DOHH2 (cell line): ENCODE measurements at regions not wholly inside any gene's neighbourhood (a gene's known extent, or its start where the extent isn't known, plus 50 kb on each side); places are given as distances from the start of the nearest gene placed in this dataset.

Experiments used
- H3F3A ChIP-seq: fragments of 200-600 bp; sonication (generic), shearing (Covaris generic); 2 replicates; pipeline ENCODE4 v1.6.0; 2016; ENCODE audit warnings: antibody characterized with exemption, mild to moderate bottlenecking; ENCODE audit not compliant: control insufficient read depth, insufficient read depth
- H3K27ac ChIP-seq: fragments of 200-600 bp; sonication (generic); 2 replicates; pipeline ENCODE4 v1.5.1; 2014; ENCODE audit warnings: low read depth, mild to moderate bottlenecking, low read length, moderate library complexity
- H3K27me3 ChIP-seq: fragments of 200-600 bp; sonication (generic); 2 replicates; pipeline ENCODE4 v1.6.1; 2014; ENCODE audit warnings: mild to moderate bottlenecking, low read length, mixed read lengths; ENCODE audit not compliant: control insufficient read depth
- H3K36me3 ChIP-seq: fragments of 200-600 bp; sonication (generic); 2 replicates; pipeline ENCODE4 v1.6.1; 2014; ENCODE audit warnings: mild to moderate bottlenecking, low read length, moderate library complexity, mixed read lengths; ENCODE audit not compliant: control insufficient read depth
- H3K4me1 ChIP-seq: fragments of 200-600 bp; sonication (generic); 2 replicates; pipeline ENCODE4 v1.6.1; 2014; ENCODE audit warnings: mild to moderate bottlenecking, low read length, mixed read lengths; ENCODE audit not compliant: control insufficient read depth
- H3K4me2 ChIP-seq: fragments of 200-600 bp; sonication (generic); 2 replicates; pipeline ENCODE4 v1.6.0; 2014; ENCODE audit warnings: mild to moderate bottlenecking, low read length, moderate library complexity
- H3K4me3 ChIP-seq: fragments of 200-600 bp; sonication (generic); 2 replicates; pipeline ENCODE4 v1.5.1; 2014; ENCODE audit warnings: mild to moderate bottlenecking, low read length, mixed read lengths
- H3K79me2 ChIP-seq: fragments of 200-600 bp; sonication (generic); 2 replicates; pipeline ENCODE4 v1.6.1; 2014; ENCODE audit warnings: mild to moderate bottlenecking, low read length, mixed read lengths; ENCODE audit not compliant: control insufficient read depth
- H3K9me2 ChIP-seq: fragments of 200-600 bp; sonication (generic); replicated peaks from 2 replicates; pipeline ENCODE4 v1.6.1; 2014; ENCODE audit warnings: mild to moderate bottlenecking, low read length, mixed read lengths; ENCODE audit not compliant: control insufficient read depth
- H3K9me3 ChIP-seq: fragments of 200-600 bp; sonication (generic); 2 replicates; pipeline ENCODE4 v1.6.1; 2014; ENCODE audit warnings: antibody characterized with exemption, low read length, mixed read lengths; ENCODE audit not compliant: control insufficient read depth, insufficient read depth
- H4K20me1 ChIP-seq: fragments of 200-600 bp; sonication (generic); 2 replicates; pipeline ENCODE4 v1.6.0; 2014; ENCODE audit warnings: low read depth, mild to moderate bottlenecking, antibody characterized with exemption, low read length, moderate library complexity; ENCODE audit not compliant: control insufficient read depth, insufficient read depth
- CTCF ChIP-seq: fragments of 200-600 bp; sonication (generic); IDR thresholded peaks from one replicate; pipeline ENCODE4 v1.5.1; 2014; ENCODE audit warnings: antibody characterized with exemption, mild to moderate bottlenecking, low read depth, low read length; ENCODE audit not compliant: poor library complexity, severe bottlenecking
- EZH2phosphoT487 ChIP-seq: fragments of 200-600 bp; sonication (generic); IDR thresholded peaks from 2 replicates; pipeline ENCODE4 v1.6.1; 2017; ENCODE audit warnings: borderline replicate concordance, mild to moderate bottlenecking, antibody characterized with exemption, low read length, moderate library complexity, mixed read lengths

GRCh38 chr7:37526623-37527022 lies 78.0 kb upstream of the ELMO1 start:
- Histone ChIP-seq H3K4me2 (no peak overlapping the region), H4K20me1 (no peaks in the 10 kb centered on the region), H3K36me3 (no peaks in the 10 kb centered on the region), H3K27me3 (peaks cover 7% of the 10 kb centered on the region; the same call in 1 of the 2 replicates), H3K4me3 (no peak overlapping the region), H3K9me2 (no peaks in the 10 kb centered on the region), H3K9me3 (no peaks in the 10 kb centered on the region), H3F3A (no peaks in the 10 kb centered on the region), H3K4me1 (no peaks in the 10 kb centered on the region), H3K79me2 (no peaks in the 10 kb centered on the region), H3K27ac (no peak overlapping the region)
- no peak for TF ChIP-seq EZH2phosphoT487
- no peak for TF ChIP-seq CTCF

GRCh38 chr7:37527109-37527508 lies 78.4 kb upstream of the ELMO1 start:
- no peaks in the 10 kb centered on the region for H4K20me1 ChIP-seq
- no peaks in the 10 kb centered on the region for H3K9me3 ChIP-seq
- H3K36me3 ChIP-seq, result no peaks in the 10 kb centered on the region
- H3K9me2 ChIP-seq, result no peaks in the 10 kb centered on the region
- H3K4me1 ChIP-seq, result no peaks in the 10 kb centered on the region
- no peaks in the 10 kb centered on the region for H3F3A ChIP-seq
- peaks cover 7% of the 10 kb centered on the region; the same call in 1 of the 2 replicates for H3K27me3 ChIP-seq
- H3K27ac ChIP-seq, result no peak overlapping the region
- no peak overlapping the region for H3K4me2 ChIP-seq
- TF ChIP-seq CTCF, result no peak
- no peak for TF ChIP-seq EZH2phosphoT487
- no peaks in the 10 kb centered on the region for H3K79me2 ChIP-seq
- no peak overlapping the region for H3K4me3 ChIP-seq

GRCh38 chr7:37531225-37531624 lies 82.6 kb upstream of the ELMO1 start:
- H3K4me3 ChIP-seq, result no peak overlapping the region
- TF ChIP-seq CTCF, result no peak
- TF ChIP-seq EZH2phosphoT487, result no peak
- no peaks in the 10 kb centered on the region for H3K36me3 ChIP-seq
- H3K4me1 ChIP-seq, result no peaks in the 10 kb centered on the region
- no peaks in the 10 kb centered on the region for H3K9me2 ChIP-seq
- no peaks in the 10 kb centered on the region for H3K79me2 ChIP-seq
- H3K27me3 ChIP-seq, result peaks cover 2% of the 10 kb centered on the region; the same call in 1 of the 2 replicates
- no peak overlapping the region for H3K27ac ChIP-seq
- no peaks in the 10 kb centered on the region for H4K20me1 ChIP-seq
- H3K4me2 ChIP-seq, result no peak overlapping the region
- no peaks in the 10 kb centered on the region for H3F3A ChIP-seq
- no peaks in the 10 kb centered on the region for H3K9me3 ChIP-seq
